ENCODE measurements at regions not wholly inside any gene's neighbourhood (a gene's known extent, or its start where the extent isn't known, plus 50 kb on each side); places are given as distances from the start of the nearest gene placed in this dataset.

DNA sequence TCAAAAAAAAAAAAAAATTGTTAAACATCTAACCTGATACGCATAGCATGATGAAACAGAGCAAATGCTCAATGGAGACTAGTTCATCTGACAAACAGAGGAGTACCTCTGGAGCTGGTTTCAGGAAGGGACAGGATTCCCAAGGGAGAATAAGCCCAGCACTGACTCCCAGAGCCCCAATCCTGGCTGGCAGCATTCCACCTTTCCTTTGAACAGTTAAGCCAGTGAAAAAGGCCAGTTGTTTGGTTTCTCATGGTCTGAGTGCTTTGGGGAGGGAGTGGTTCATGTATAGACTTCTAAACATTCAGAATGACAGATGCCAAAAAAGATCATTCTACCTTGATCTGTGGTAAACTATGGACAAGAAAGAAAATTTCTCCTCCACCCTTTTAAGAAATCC, 277.9 kb upstream of the RARB start:
- TF ChIP-seq, protein P1, sequence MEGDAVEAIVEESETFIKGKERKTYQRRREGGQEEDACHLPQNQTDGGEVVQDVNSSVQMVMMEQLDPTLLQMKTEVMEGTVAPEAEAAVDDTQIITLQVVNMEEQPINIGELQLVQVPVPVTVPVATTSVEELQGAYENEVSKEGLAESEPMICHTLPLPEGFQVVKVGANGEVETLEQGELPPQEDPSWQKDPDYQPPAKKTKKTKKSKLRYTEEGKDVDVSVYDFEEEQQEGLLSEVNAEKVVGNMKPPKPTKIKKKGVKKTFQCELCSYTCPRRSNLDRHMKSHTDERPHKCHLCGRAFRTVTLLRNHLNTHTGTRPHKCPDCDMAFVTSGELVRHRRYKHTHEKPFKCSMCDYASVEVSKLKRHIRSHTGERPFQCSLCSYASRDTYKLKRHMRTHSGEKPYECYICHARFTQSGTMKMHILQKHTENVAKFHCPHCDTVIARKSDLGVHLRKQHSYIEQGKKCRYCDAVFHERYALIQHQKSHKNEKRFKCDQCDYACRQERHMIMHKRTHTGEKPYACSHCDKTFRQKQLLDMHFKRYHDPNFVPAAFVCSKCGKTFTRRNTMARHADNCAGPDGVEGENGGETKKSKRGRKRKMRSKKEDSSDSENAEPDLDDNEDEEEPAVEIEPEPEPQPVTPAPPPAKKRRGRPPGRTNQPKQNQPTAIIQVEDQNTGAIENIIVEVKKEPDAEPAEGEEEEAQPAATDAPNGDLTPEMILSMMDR (IDR thresholded peaks at IDR 0.05), result no peak
- TF ChIP-seq POLR2A (IDR thresholded peaks at IDR 0.05), result no peak

All from right lobe of liver (tissue), 4 donors.